Smooth muscle cell (in vitro differentiated cells): ENCODE measurements at regions not wholly inside any gene's neighbourhood (a gene's known extent, or its start where the extent isn't known, plus 50 kb on each side); places are given as distances from the start of the nearest gene placed in this dataset.
"Not testable (repeated sequence)": the region's sequence is repeated elsewhere in the genome, so short reads cannot be mapped to it uniquely, and the experiment has no call there.

Experiments
- DNase-seq: peaks from one replicate; lab custom pipeline; 2025; ENCODE audit not compliant: unreplicated experiment; lab: John Stamatoyannopoulos, UW
- H2AFZ ChIP-seq: fragments of 200-600 bp; sonication (generic); 2 replicates; pipeline ENCODE4 v1.6.0; 2016; ENCODE audit warnings: antibody characterized with exemption, low read depth, mild to moderate bottlenecking
- H3F3A ChIP-seq: fragments of 200-600 bp; sonication (generic); 2 replicates; pipeline ENCODE4 v1.6.0; 2017; ENCODE audit warnings: antibody characterized with exemption, low read depth
- H3K27ac ChIP-seq: fragments of 200-600 bp; sonication (generic); 2 replicates; pipeline ENCODE4 v1.5.1; 2016; ENCODE audit warnings: low read depth, mild to moderate bottlenecking
- H3K27me3 ChIP-seq: fragments of 200-600 bp; sonication (generic); 2 replicates; pipeline ENCODE4 v1.6.1; 2016; ENCODE audit warnings: low read depth, mild to moderate bottlenecking
- H3K36me3 ChIP-seq: fragments of 200-600 bp; sonication (generic); 2 replicates; pipeline ENCODE4 v1.5.1; 2016; ENCODE audit warnings: low read depth
- H3K4me1 ChIP-seq: fragments of 200-600 bp; sonication (generic); 2 replicates; pipeline ENCODE4 v1.5.1; 2016; ENCODE audit warnings: low read depth
- H3K4me2 ChIP-seq: fragments of 200-600 bp; sonication (generic); 2 replicates; pipeline ENCODE4 v1.6.0; 2016; ENCODE audit warnings: mild to moderate bottlenecking
- H3K4me3 ChIP-seq: fragments of 200-600 bp; sonication (generic); 2 replicates; pipeline ENCODE4 v1.5.1; 2016; ENCODE audit warnings: mild to moderate bottlenecking
- H3K79me2 ChIP-seq: fragments of 200-600 bp; sonication (generic); 2 replicates; pipeline ENCODE4 v1.6.0; 2016; ENCODE audit warnings: low read depth, mild to moderate bottlenecking
- H3K9ac ChIP-seq: fragments of 200-600 bp; sonication (generic); 2 replicates; pipeline ENCODE4 v1.6.0; 2016; ENCODE audit warnings: low read depth
- H3K9me3 ChIP-seq: fragments of 200-600 bp; sonication (generic); replicated peaks from 2 replicates; pipeline ENCODE4 v1.5.1; 2016; ENCODE audit warnings: low read depth
- H4K20me1 ChIP-seq: fragments of 200-600 bp; sonication (generic); 2 replicates; pipeline ENCODE4 v1.6.0; 2016; ENCODE audit warnings: low read depth
- CTCF ChIP-seq: fragments of 200-600 bp; sonication (generic); IDR thresholded peaks from 2 replicates; pipeline ENCODE4 v1.5.1; 2017; ENCODE audit warnings: borderline replicate concordance, mild to moderate bottlenecking, antibody characterized with exemption; ENCODE audit not compliant: insufficient read depth, poor library complexity, severe bottlenecking
- WGBS: methylation state at CpG from one replicate; pipeline ENCODE4 v1.1.7; 2016; ENCODE audit warnings: low lambda C conversion rate; 5-methylcytosine and 5-hydroxymethylcytosine counted together

DNA sequence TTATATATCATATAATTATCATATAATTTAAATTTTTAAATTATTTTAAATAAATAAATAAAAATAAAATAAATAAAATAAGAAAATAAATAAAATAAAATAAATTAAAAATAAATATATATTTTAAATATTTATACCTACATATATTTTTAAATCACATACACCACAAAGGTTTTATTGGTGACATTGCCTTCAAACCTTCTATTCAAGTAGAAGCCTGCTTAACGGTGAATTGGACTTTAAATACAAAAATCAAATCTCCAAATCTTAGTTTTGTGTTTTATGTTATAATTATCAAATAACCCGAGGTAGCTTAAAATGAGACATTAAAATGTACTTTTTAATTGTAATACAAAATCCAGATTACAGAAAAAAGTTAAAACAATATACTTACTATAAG, 1137.8 kb downstream of the HACE1 start:
- no peak overlapping the region for H3K9ac ChIP-seq
- no peak for TF ChIP-seq CTCF
- no peaks in the 10 kb centered on the region for H3K36me3 ChIP-seq
- no peak overlapping the region for H2AFZ ChIP-seq
- H3F3A ChIP-seq: no peaks in the 10 kb centered on the region
- no peak overlapping the region for H3K4me2 ChIP-seq
- WGBS: 89% methylated on average over 2 of the region's 2 CpGs
- H4K20me1 ChIP-seq: no peaks in the 10 kb centered on the region
- no peaks in the 10 kb centered on the region for H3K4me1 ChIP-seq
- H3K79me2 ChIP-seq: no peaks in the 10 kb centered on the region
- no peak overlapping the region for H3K4me3 ChIP-seq
- no peak for DNase-seq
- no peaks in the 10 kb centered on the region for H3K9me3 ChIP-seq
- H3K27me3 ChIP-seq: no peaks in the 10 kb centered on the region
- H3K27ac ChIP-seq: no peak overlapping the region

GRCh38 chr6:103720393-103720792, 1139.3 kb downstream of the HACE1 start:
- TF ChIP-seq CTCF: no peak

GRCh38 chr6:103719545-103719944, 1140.2 kb downstream of the HACE1 start:
- H3K27me3 ChIP-seq: no peaks in the 10 kb centered on the region
- H3K27ac ChIP-seq: no peak overlapping the region
- no peak overlapping the region for H3K4me2 ChIP-seq
- H4K20me1 ChIP-seq: no peaks in the 10 kb centered on the region
- DNase-seq: no peak
- H2AFZ ChIP-seq: no peak overlapping the region
- no peak overlapping the region for H3K9ac ChIP-seq
- no peak for TF ChIP-seq CTCF
- H3K9me3 ChIP-seq: no peaks in the 10 kb centered on the region
- H3K4me3 ChIP-seq: no peak overlapping the region
- H3K79me2 ChIP-seq: no peaks in the 10 kb centered on the region
- H3K36me3 ChIP-seq: no peaks in the 10 kb centered on the region
- no peaks in the 10 kb centered on the region for H3F3A ChIP-seq
- H3K4me1 ChIP-seq: no peaks in the 10 kb centered on the region

More at GRCh38 chr6:103720393-103720792, 1139.3 kb downstream of the HACE1 start:
- no peaks in the 10 kb centered on the region for H3K9me3 ChIP-seq
- no peak overlapping the region for H3K9ac ChIP-seq
- H3K27ac ChIP-seq: no peak overlapping the region
- H3K4me1 ChIP-seq: no peaks in the 10 kb centered on the region
- no peak overlapping the region for H2AFZ ChIP-seq
- H3F3A ChIP-seq: no peaks in the 10 kb centered on the region
- DNase-seq: no peak
- H3K36me3 ChIP-seq: no peaks in the 10 kb centered on the region
- H3K79me2 ChIP-seq: no peaks in the 10 kb centered on the region
- H4K20me1 ChIP-seq: no peaks in the 10 kb centered on the region
- H3K27me3 ChIP-seq: no peaks in the 10 kb centered on the region
- no peak overlapping the region for H3K4me2 ChIP-seq
- H3K4me3 ChIP-seq: no peak overlapping the region

DNA sequence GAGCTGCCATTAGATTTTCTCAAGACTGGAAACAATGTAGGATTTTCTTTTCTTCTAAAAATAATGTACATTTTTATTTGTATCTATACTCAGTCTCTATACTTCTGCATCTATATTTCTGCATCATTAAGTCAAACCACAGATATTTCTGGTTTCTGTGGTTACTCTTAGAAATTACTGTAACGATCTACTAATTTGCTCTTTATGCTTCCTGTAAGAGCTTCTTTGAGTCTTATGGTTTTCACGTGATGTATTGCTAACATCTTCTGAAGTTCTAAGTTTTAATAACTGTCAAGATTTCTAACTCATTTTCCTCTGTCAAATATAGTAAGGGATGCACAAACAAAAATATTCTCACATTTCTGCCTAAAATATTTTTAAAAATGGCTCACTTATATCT, 1144.5 kb downstream of the HACE1 start:
- H3F3A ChIP-seq: no peaks in the 10 kb centered on the region
- H3K4me3 ChIP-seq: no peak overlapping the region
- no peak for DNase-seq
- H3K9me3 ChIP-seq: no peaks in the 10 kb centered on the region
- 70% methylated on average over 2 of the region's 2 CpGs for WGBS
- H3K4me2 ChIP-seq: no peak overlapping the region
- H3K9ac ChIP-seq: no peak overlapping the region
- no peak overlapping the region for H3K27ac ChIP-seq
- no peaks in the 10 kb centered on the region for H4K20me1 ChIP-seq
- no peaks in the 10 kb centered on the region for H3K4me1 ChIP-seq
- TF ChIP-seq CTCF: no peak
- H3K79me2 ChIP-seq: no peaks in the 10 kb centered on the region
- no peaks in the 10 kb centered on the region for H3K27me3 ChIP-seq
- no peaks in the 10 kb centered on the region for H3K36me3 ChIP-seq
- H2AFZ ChIP-seq: no peak overlapping the region

DNA sequence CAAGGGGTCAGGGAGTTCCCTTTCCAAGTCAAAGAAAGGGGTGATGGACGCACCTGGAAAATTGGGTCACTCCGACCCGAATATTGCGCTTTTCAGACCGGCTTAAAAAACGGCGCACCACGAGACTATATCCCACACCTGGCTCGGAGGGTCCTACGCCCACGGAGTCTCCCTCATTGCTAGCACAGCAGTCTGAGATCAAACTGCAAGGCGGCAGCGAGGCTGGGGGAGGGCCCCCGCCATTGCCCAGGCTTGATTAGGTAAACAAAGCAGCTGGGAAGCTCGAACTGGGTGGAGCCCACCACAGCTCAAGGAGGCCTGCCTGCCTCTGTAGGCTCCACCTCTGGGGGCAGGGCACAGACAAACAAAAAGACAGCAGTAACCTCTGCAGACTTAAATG, 1150.5 kb downstream of the HACE1 start:
- H3K27ac ChIP-seq, H3K9me3 ChIP-seq, H3K36me3 ChIP-seq, H3K79me2 ChIP-seq, H3K27me3 ChIP-seq, H3K4me2 ChIP-seq, H3K4me3 ChIP-seq, H4K20me1 ChIP-seq, H3K4me1 ChIP-seq, DNase-seq, H3K9ac ChIP-seq, H2AFZ ChIP-seq, H3F3A ChIP-seq: not testable (repeated sequence)
- WGBS: 82% methylated on average over 15 of the region's 15 CpGs
